Mesenchymal stem cell (in vitro differentiated cells and primary cell): ENCODE measurements at regions not wholly inside any gene's neighbourhood (a gene's known extent, or its start where the extent isn't known, plus 50 kb on each side); places are given as distances from the start of the nearest gene placed in this dataset.

Experiments
- DNase-seq: peaks from one replicate; pipeline ENCODE4 v3.0.0-alpha.2; 2013
- H2AFZ ChIP-seq: one replicate; pipeline ENCODE4 v1.6.1; 2013; ENCODE audit warnings: low read depth, mild to moderate bottlenecking, control low read depth, inconsistent platforms, low read length, moderate library complexity
- H2AK5ac ChIP-seq: 2 replicates; pipeline ENCODE4 v1.6.1; 2013; ENCODE audit warnings: low read length, moderate library complexity, mild to moderate bottlenecking, inconsistent platforms; ENCODE audit not compliant: severe bottlenecking
- H2BK120ac ChIP-seq: one replicate; pipeline ENCODE4 v1.6.1; 2013; ENCODE audit warnings: low read depth, mild to moderate bottlenecking, inconsistent platforms, low read length, moderate library complexity
- H2BK12ac ChIP-seq, 2 experiments: one replicate each; pipeline ENCODE4 v1.6.1; 2013; ENCODE audit warnings: inconsistent platforms in 2 of 2, low read length in 2 of 2, mild to moderate bottlenecking in 2 of 2, moderate library complexity in 2 of 2, control low read depth in 1 of 2
- H2BK15ac ChIP-seq: one replicate; pipeline ENCODE4 v1.6.1; 2013; ENCODE audit warnings: mild to moderate bottlenecking, low read depth, inconsistent platforms; ENCODE audit not compliant: poor library complexity, severe bottlenecking
- H2BK5ac ChIP-seq: 2 replicates; pipeline ENCODE4 v1.6.1; 2013; ENCODE audit warnings: low read depth, mild to moderate bottlenecking, low read length, control low read depth, inconsistent platforms; ENCODE audit not compliant: poor library complexity, severe bottlenecking
- H3K14ac ChIP-seq, 2 experiments: one replicate each; pipeline ENCODE4 v1.6.1; 2013; ENCODE audit warnings: inconsistent platforms in 2 of 2, low read length in 2 of 2, control low read depth in 1 of 2, mild to moderate bottlenecking in 1 of 2, moderate library complexity in 1 of 2
- H3K18ac ChIP-seq, 2 experiments: one replicate each; pipeline ENCODE4 v1.6.1; 2013; ENCODE audit warnings: inconsistent platforms in 2 of 2, low read length in 2 of 2, control low read depth in 1 of 2, low read depth in 1 of 2, mild to moderate bottlenecking in 1 of 2
- H3K23ac ChIP-seq, 2 experiments: one replicate each; pipeline ENCODE4 v1.6.1; 2013; ENCODE audit warnings: inconsistent platforms in 2 of 2, low read length in 2 of 2, mild to moderate bottlenecking in 2 of 2, moderate library complexity in 2 of 2, control low read depth in 1 of 2
- H3K27ac ChIP-seq: 2 replicates; pipeline ENCODE4 v1.5.1; 2013; ENCODE audit warnings: mild to moderate bottlenecking, moderate library complexity, low read length, control low read depth, inconsistent platforms; ENCODE audit not compliant: poor library complexity, severe bottlenecking
- H3K27me3 ChIP-seq, 2 experiments: 2 replicates each; pipeline versions ENCODE4 v1.6.1 to v1.7.0; 2013; ENCODE audit warnings: low read length in 2 of 2, mild to moderate bottlenecking in 2 of 2, moderate library complexity in 2 of 2, control low read depth in 1 of 2, inconsistent platforms in 1 of 2; ENCODE audit not compliant: control insufficient read depth in 1 of 2, insufficient read depth in 1 of 2
- H3K36me3 ChIP-seq, 2 experiments: 2 replicates each; pipeline versions ENCODE4 v1.6.1 to v1.7.0; 2013; ENCODE audit warnings: low read length in 2 of 2, control low read depth in 1 of 2, inconsistent platforms in 1 of 2, low read depth in 1 of 2, mild to moderate bottlenecking in 1 of 2; ENCODE audit not compliant: insufficient read depth in 2 of 2, control insufficient read depth in 1 of 2
- H3K4ac ChIP-seq, 2 experiments: one replicate each; pipeline ENCODE4 v1.6.1; 2013; ENCODE audit warnings: inconsistent platforms in 2 of 2, low read length in 2 of 2, mild to moderate bottlenecking in 2 of 2, moderate library complexity in 2 of 2, control low read depth in 1 of 2, low read depth in 1 of 2
- H3K4me1 ChIP-seq: 2 replicates; pipeline ENCODE4 v1.6.1; 2013; ENCODE audit warnings: low read depth, low read length, control low read depth; ENCODE audit not compliant: control insufficient read depth, insufficient read depth
- H3K4me2 ChIP-seq: 2 replicates; pipeline ENCODE4 v1.6.1; 2013; ENCODE audit warnings: low read length, mild to moderate bottlenecking, inconsistent platforms; ENCODE audit not compliant: poor library complexity, severe bottlenecking
- H3K4me3 ChIP-seq, 2 experiments: 2 replicates each; pipeline versions ENCODE4 v1.5.1 to v1.7.0; 2013; ENCODE audit warnings: low read length in 2 of 2, mild to moderate bottlenecking in 2 of 2, control low read depth in 1 of 2, low read depth in 1 of 2; ENCODE audit not compliant: insufficient read depth in 1 of 2
- H3K79me1 ChIP-seq: replicated peaks from 2 replicates; pipeline ENCODE4 v1.6.1; 2013; ENCODE audit warnings: mild to moderate bottlenecking, control low read depth, low read length, inconsistent platforms; ENCODE audit not compliant: poor library complexity, severe bottlenecking
- H3K9ac ChIP-seq: 2 replicates; pipeline ENCODE4 v1.7.0; 2013; ENCODE audit warnings: mild to moderate bottlenecking, low read length, moderate library complexity
- H3K9me3 ChIP-seq: 2 replicates; pipeline ENCODE4 v1.7.0; 2013; ENCODE audit warnings: mild to moderate bottlenecking, low read length; ENCODE audit not compliant: control insufficient read depth
- H4K8ac ChIP-seq: one replicate; pipeline ENCODE4 v1.6.1; 2013; ENCODE audit warnings: inconsistent platforms, mild to moderate bottlenecking, low read length, moderate library complexity
- H4K91ac ChIP-seq: one replicate; pipeline ENCODE4 v1.6.1; 2013; ENCODE audit warnings: mild to moderate bottlenecking, low read length, inconsistent platforms
- WGBS: methylation state at CpG from one replicate; pipeline ENCODE4 v1.1.7; 2013; ENCODE audit warnings: mixed read lengths; 5-methylcytosine and 5-hydroxymethylcytosine counted together

- H4K8ac ChIP-seq = no peak overlapping the region
- no peaks in the 10 kb centered on the region for H3K79me1 ChIP-seq
- H3K36me3 ChIP-seq = no peaks in the 10 kb centered on the region
Measured at GRCh38 chr5:121006217-121006616, 542.1 kb downstream of the PRR16 start.

GRCh38 chr5:121008041-121008440, 543.9 kb downstream of the PRR16 start:
- Histone ChIP-seq H3K4me1 (no peaks in the 10 kb centered on the region), H3K23ac (no peak overlapping the region), H4K91ac (no peak overlapping the region), H3K36me3 (no peaks in the 10 kb centered on the region), H3K18ac (no peak overlapping the region), H3K4ac (no peak overlapping the region), H2AK5ac (no peak overlapping the region), H3K9ac (no peak overlapping the region), H2BK15ac (no peak overlapping the region), H2AFZ (no peak overlapping the region), H3K9me3 (no peaks in the 10 kb centered on the region), H3K4me3 (no peak overlapping the region), H3K14ac (no peak overlapping the region), H2BK12ac (no peak overlapping the region), H3K27ac (no peak overlapping the region), H3K4me2 (no peak overlapping the region), H3K27me3 (no peaks in the 10 kb centered on the region), H4K8ac (no peak overlapping the region), H2BK120ac (no peak overlapping the region), H3K79me1 (no peaks in the 10 kb centered on the region), H2BK5ac (no peak overlapping the region)
- DNase-seq = no peak
- WGBS = 94% methylated on average over 1 of the region's 1 CpG

More at GRCh38 chr5:121006217-121006616, 542.1 kb downstream of the PRR16 start:
- Histone ChIP-seq H2BK12ac (no peak overlapping the region), H3K4me3 (no peak overlapping the region), H3K27me3 (no peaks in the 10 kb centered on the region), H3K4ac (no peak overlapping the region), H2AK5ac (no peak overlapping the region), H2AFZ (no peak overlapping the region), H2BK5ac (no peak overlapping the region), H3K18ac (no peak overlapping the region), H3K4me2 (no peak overlapping the region), H3K14ac (no peak overlapping the region), H3K9me3 (no peaks in the 10 kb centered on the region), H3K27ac (no peak overlapping the region), H3K23ac (no peak overlapping the region), H3K9ac (no peak overlapping the region), H2BK15ac (no peak overlapping the region), H4K91ac (no peak overlapping the region), H3K4me1 (no peaks in the 10 kb centered on the region), H2BK120ac (no peak overlapping the region)
- 100% methylated on average over 1 of the region's 2 CpGs for WGBS
- DNase-seq = no peak

GRCh38 chr5:121009058-121009457, 545.0 kb downstream of the PRR16 start:
- H3K9me3 ChIP-seq = no peaks in the 10 kb centered on the region
- no peak overlapping the region for H2BK120ac ChIP-seq
- no peak overlapping the region for H2BK5ac ChIP-seq
- no peak for DNase-seq
- no peak overlapping the region for H4K91ac ChIP-seq
- H4K8ac ChIP-seq = no peak overlapping the region
- no peaks in the 10 kb centered on the region for H3K36me3 ChIP-seq
- no peak overlapping the region for H3K14ac ChIP-seq
- H3K27me3 ChIP-seq = no peaks in the 10 kb centered on the region
- H3K9ac ChIP-seq = no peak overlapping the region
- H2AFZ ChIP-seq = no peak overlapping the region
- H3K18ac ChIP-seq = no peak overlapping the region
- no peak overlapping the region for H3K4me3 ChIP-seq
- no peaks in the 10 kb centered on the region for H3K79me1 ChIP-seq
- H2BK12ac ChIP-seq = no peak overlapping the region
- no peak overlapping the region for H3K4me2 ChIP-seq
- no peaks in the 10 kb centered on the region for H3K4me1 ChIP-seq
- H3K23ac ChIP-seq = no peak overlapping the region
- H2AK5ac ChIP-seq = no peak overlapping the region
- no peak overlapping the region for H2BK15ac ChIP-seq
- H3K4ac ChIP-seq = no peak overlapping the region
- H3K27ac ChIP-seq = no peak overlapping the region

DNA sequence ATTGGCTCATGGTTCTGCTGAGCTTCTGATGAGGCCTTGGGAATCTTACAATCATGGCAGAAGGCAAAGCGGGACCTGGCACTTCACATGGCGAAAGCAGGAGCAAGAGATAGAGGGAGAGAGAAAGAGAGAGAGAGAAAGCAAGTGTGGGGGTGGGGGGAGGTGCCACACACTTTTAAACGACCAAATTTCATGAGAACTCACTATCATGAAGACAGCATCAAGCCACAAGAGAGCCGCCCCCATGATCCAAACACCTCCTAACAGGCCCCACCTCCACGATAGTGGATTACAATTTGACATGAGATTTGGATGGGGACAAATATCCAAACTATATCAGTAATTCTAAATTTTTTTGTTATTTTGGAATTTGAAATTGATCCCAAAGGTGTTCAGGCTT, 553.9 kb downstream of the PRR16 start:
- Histone ChIP-seq H3K4me2 (no peak overlapping the region), H3K79me1 (no peaks in the 10 kb centered on the region), H2AFZ (no peak overlapping the region), H3K9ac (no peak overlapping the region), H3K27me3 (no peaks in the 10 kb centered on the region), H2AK5ac (no peak overlapping the region), H3K18ac (no peak overlapping the region), H2BK12ac (no peak overlapping the region), H3K4me1 (no peaks in the 10 kb centered on the region), H2BK5ac (no peak overlapping the region), H4K91ac (no peak overlapping the region), H3K36me3 (no peaks in the 10 kb centered on the region), H3K4me3 (no peak overlapping the region), H3K27ac (no peak overlapping the region), H4K8ac (no peak overlapping the region), H3K4ac (no peak overlapping the region), H3K23ac (no peak overlapping the region), H3K14ac (no peak overlapping the region), H2BK120ac (no peak overlapping the region), H2BK15ac (no peak overlapping the region), H3K9me3 (no peaks in the 10 kb centered on the region)
- no peak for DNase-seq
- no CpG with 5 or more reads among the region's 5 CpGs for WGBS
